Activated naive CD8-positive, alpha-beta T cell treated with anti-CD3 and anti-CD28 coated beads for 36 hours (primary cell): ENCODE measurements at regions not wholly inside any gene's neighbourhood (a gene's known extent, or its start where the extent isn't known, plus 50 kb on each side); places are given as distances from the start of the nearest gene placed in this dataset.
"Not testable (repeated sequence)": the region's sequence is repeated elsewhere in the genome, so short reads cannot be mapped to it uniquely, and the experiment has no call there.

ENCODE experiments used
- DNase-seq: peaks from one replicate; pipeline ENCODE4 v3.0.0; 2021
- H3K27ac Mint-ChIP-seq: one replicate; pipeline ENCODE4 v1.8.0; 2022; ENCODE audit warnings: mild to moderate bottlenecking, moderate library complexity, mixed read lengths
- H3K27me3 Mint-ChIP-seq: one replicate; pipeline ENCODE4 v1.8.0; 2022; ENCODE audit warnings: mild to moderate bottlenecking, mixed read lengths
- H3K36me3 Mint-ChIP-seq: one replicate; pipeline ENCODE4 v1.8.0; 2021; ENCODE audit warnings: mild to moderate bottlenecking, mixed read lengths
- H3K4me1 Mint-ChIP-seq: one replicate; pipeline ENCODE4 v1.8.0; 2021; ENCODE audit warnings: mixed read lengths
- H3K4me3 Mint-ChIP-seq: one replicate; pipeline ENCODE4 v1.8.0; 2022; ENCODE audit warnings: mild to moderate bottlenecking, moderate library complexity, mixed read lengths
- H3K9me3 Mint-ChIP-seq: one replicate; pipeline ENCODE4 v1.8.0; 2022; ENCODE audit warnings: mixed read lengths

GRCh38 chr3:6753536-6753935 is 107.4 kb upstream of the GRM7 start:
- Mint-ChIP-seq H3K4me3 (no peak overlapping the region), H3K27me3 (no peaks in the 10 kb centered on the region), H3K36me3 (no peaks in the 10 kb centered on the region), H3K9me3 (peaks cover 10% of the 10 kb centered on the region), H3K4me1 (no peaks in the 10 kb centered on the region), H3K27ac (no peak overlapping the region)
- no peak for DNase-seq

- DNase-seq, H3K4me1 Mint-ChIP-seq, H3K27ac Mint-ChIP-seq, H3K9me3 Mint-ChIP-seq, H3K4me3 Mint-ChIP-seq, H3K27me3 Mint-ChIP-seq, H3K36me3 Mint-ChIP-seq: not testable (repeated sequence)
Measured at GRCh38 chr3:6769532-6770396, 91.2 kb upstream of the GRM7 start.

GRCh38 chr3:6770397-6770690 is 90.6 kb upstream of the GRM7 start:
- H3K27ac Mint-ChIP-seq, result no peak overlapping the region
- H3K4me3 Mint-ChIP-seq, result no peak overlapping the region
- no peaks in the 10 kb centered on the region for H3K36me3 Mint-ChIP-seq
- no peaks in the 10 kb centered on the region for H3K27me3 Mint-ChIP-seq
- H3K9me3 Mint-ChIP-seq, result peaks cover 2% of the 10 kb centered on the region
- no peak for DNase-seq
- H3K4me1 Mint-ChIP-seq, result no peaks in the 10 kb centered on the region

GRCh38 chr3:6771171-6771570 is 89.7 kb upstream of the GRM7 start:
- Mint-ChIP-seq H3K36me3 (no peaks in the 10 kb centered on the region), H3K4me1 (no peaks in the 10 kb centered on the region), H3K4me3 (no peak overlapping the region), H3K9me3 (peaks cover 2% of the 10 kb centered on the region), H3K27me3 (no peaks in the 10 kb centered on the region), H3K27ac (no peak overlapping the region)
- no peak for DNase-seq

- Mint-ChIP-seq H3K9me3 (peaks cover 4% of the 10 kb centered on the region), H3K27me3 (no peaks in the 10 kb centered on the region)
- no peak for DNase-seq
Measured at GRCh38 chr3:6779140-6779539, 81.8 kb upstream of the GRM7 start.

GRCh38 chr3:6781092-6781491 is 79.8 kb upstream of the GRM7 start:
- no peaks in the 10 kb centered on the region for H3K27me3 Mint-ChIP-seq
- H3K36me3 Mint-ChIP-seq, result no peaks in the 10 kb centered on the region
- no peak overlapping the region for H3K4me3 Mint-ChIP-seq
- no peaks in the 10 kb centered on the region for H3K4me1 Mint-ChIP-seq
- peaks cover 2% of the 10 kb centered on the region for H3K9me3 Mint-ChIP-seq
- no peak overlapping the region for H3K27ac Mint-ChIP-seq
- DNase-seq, result no peak

More at GRCh38 chr3:6779140-6779539, 81.8 kb upstream of the GRM7 start:
- H3K27ac Mint-ChIP-seq, result no peak overlapping the region
- no peaks in the 10 kb centered on the region for H3K4me1 Mint-ChIP-seq
- no peaks in the 10 kb centered on the region for H3K36me3 Mint-ChIP-seq
- H3K4me3 Mint-ChIP-seq, result no peak overlapping the region

GRCh38 chr3:6785726-6786125 is 75.2 kb upstream of the GRM7 start:
- DNase-seq, result no peak
- no peak overlapping the region for H3K27ac Mint-ChIP-seq
- no peaks in the 10 kb centered on the region for H3K4me1 Mint-ChIP-seq

GRCh38 chr3:6791161-6791560 is 69.8 kb upstream of the GRM7 start:
- no peaks in the 10 kb centered on the region for H3K36me3 Mint-ChIP-seq
- H3K4me1 Mint-ChIP-seq, result no peaks in the 10 kb centered on the region
- no peak overlapping the region for H3K4me3 Mint-ChIP-seq
- no peaks in the 10 kb centered on the region for H3K9me3 Mint-ChIP-seq
- H3K27ac Mint-ChIP-seq, result no peak overlapping the region
- no peaks in the 10 kb centered on the region for H3K27me3 Mint-ChIP-seq
- no peak for DNase-seq

More at GRCh38 chr3:6785726-6786125, 75.2 kb upstream of the GRM7 start:
- H3K4me3 Mint-ChIP-seq, result no peak overlapping the region
- H3K27me3 Mint-ChIP-seq, result no peaks in the 10 kb centered on the region
- no peaks in the 10 kb centered on the region for H3K36me3 Mint-ChIP-seq
- no peaks in the 10 kb centered on the region for H3K9me3 Mint-ChIP-seq

GRCh38 chr3:6799264-6799915 is 61.5 kb upstream of the GRM7 start:
- no peak overlapping the region for H3K27ac Mint-ChIP-seq
- H3K4me3 Mint-ChIP-seq, result no peak overlapping the region
- H3K9me3 Mint-ChIP-seq, result peaks cover 1% of the 10 kb centered on the region
- no peaks in the 10 kb centered on the region for H3K36me3 Mint-ChIP-seq
- H3K27me3 Mint-ChIP-seq, result no peaks in the 10 kb centered on the region
- no peaks in the 10 kb centered on the region for H3K4me1 Mint-ChIP-seq
- peak; percentile 17 for DNase-seq

- Mint-ChIP-seq H3K4me3 (no peak overlapping the region), H3K36me3 (no peaks in the 10 kb centered on the region), H3K27me3 (no peaks in the 10 kb centered on the region), H3K27ac (no peak overlapping the region), H3K9me3 (no peaks in the 10 kb centered on the region), H3K4me1 (no peaks in the 10 kb centered on the region)
- DNase-seq, result no peak
Measured at GRCh38 chr3:6803619-6804018, 57.3 kb upstream of the GRM7 start.

- H3K4me1 Mint-ChIP-seq, result no peaks in the 10 kb centered on the region
- no peak overlapping the region for H3K4me3 Mint-ChIP-seq
- H3K36me3 Mint-ChIP-seq, result no peaks in the 10 kb centered on the region
- no peaks in the 10 kb centered on the region for H3K9me3 Mint-ChIP-seq
- no peaks in the 10 kb centered on the region for H3K27me3 Mint-ChIP-seq
- DNase-seq, result no peak
- H3K27ac Mint-ChIP-seq, result no peak overlapping the region
Measured at GRCh38 chr3:6805236-6805635, 55.7 kb upstream of the GRM7 start.

GRCh38 chr3:6806991-6807390 is 53.9 kb upstream of the GRM7 start:
- Mint-ChIP-seq H3K4me3 (no peak overlapping the region), H3K27me3 (no peaks in the 10 kb centered on the region), H3K4me1 (no peaks in the 10 kb centered on the region), H3K36me3 (no peaks in the 10 kb centered on the region), H3K9me3 (no peaks in the 10 kb centered on the region), H3K27ac (no peak overlapping the region)
- DNase-seq, result no peak

GRCh38 chr3:6807967-6808588 is 52.8 kb upstream of the GRM7 start:
- H3K36me3 Mint-ChIP-seq, result no peaks in the 10 kb centered on the region
- no peak overlapping the region for H3K4me3 Mint-ChIP-seq
- H3K4me1 Mint-ChIP-seq, result no peaks in the 10 kb centered on the region
- H3K27me3 Mint-ChIP-seq, result no peaks in the 10 kb centered on the region
- DNase-seq, result no peak
- no peaks in the 10 kb centered on the region for H3K9me3 Mint-ChIP-seq
- no peak overlapping the region for H3K27ac Mint-ChIP-seq

- H3K4me3 Mint-ChIP-seq, result no peak overlapping the region
- H3K4me1 Mint-ChIP-seq, result no peaks in the 10 kb centered on the region
- H3K27me3 Mint-ChIP-seq, result no peaks in the 10 kb centered on the region
- H3K36me3 Mint-ChIP-seq, result no peaks in the 10 kb centered on the region
- no peak overlapping the region for H3K27ac Mint-ChIP-seq
- no peaks in the 10 kb centered on the region for H3K9me3 Mint-ChIP-seq
- no peak for DNase-seq
Measured at GRCh38 chr3:6809349-6809748, 51.6 kb upstream of the GRM7 start.
